WTC11 (cell line): ENCODE measurements at regions not wholly inside any gene's neighbourhood (a gene's known extent, or its start where the extent isn't known, plus 50 kb on each side); places are given as distances from the start of the nearest gene placed in this dataset.

Source experiments
- CBFB ChIP-seq: sonication (generic); formaldehyde crosslinking; IDR thresholded peaks from 2 replicates; pipeline ENCODE4 v1.8.1; 2022; ENCODE audit warnings: mild to moderate bottlenecking, low read depth, missing genetic modification reagents
- CREM ChIP-seq: sonication (generic); formaldehyde crosslinking; IDR thresholded peaks from 2 replicates; pipeline ENCODE4 v1.8.1; 2022; ENCODE audit warnings: mild to moderate bottlenecking, missing genetic modification reagents, moderate library complexity
- RORB ChIP-seq: fragments of 250-450 bp; sonication (Bioruptor Pico); IDR thresholded peaks from 2 replicates; pipeline ENCODE4 v1.9.0; 2021; ENCODE audit warnings: mild to moderate bottlenecking
- TEAD4 ChIP-seq: sonication (generic); formaldehyde crosslinking; IDR thresholded peaks from 2 replicates; pipeline ENCODE4 v1.8.0; 2022; ENCODE audit warnings: mild to moderate bottlenecking, missing genetic modification reagents
- ZNF232 ChIP-seq: sonication (generic); formaldehyde crosslinking; IDR thresholded peaks from 2 replicates; pipeline ENCODE4 v1.8.0; 2022; ENCODE audit warnings: mild to moderate bottlenecking, missing genetic modification reagents
- TF ChIP-seq, protein P1 (sequence below): fragments of 200-600 bp; IDR thresholded peaks from 2 replicates; pipeline ENCODE4 v1.8.0; 2022; ENCODE audit warnings: antibody characterized with exemption
- TF ChIP-seq, protein P2 (sequence below): sonication (generic); formaldehyde crosslinking; IDR thresholded peaks from 2 replicates; pipeline ENCODE4 v1.8.1; 2022; ENCODE audit warnings: missing genetic modification reagents, borderline replicate concordance
- TF ChIP-seq, protein P3 (sequence below): sonication (generic); formaldehyde crosslinking; IDR thresholded peaks from 2 replicates; pipeline ENCODE4 v1.8.1; 2023; ENCODE audit warnings: mild to moderate bottlenecking, missing genetic modification reagents, moderate library complexity
- TF ChIP-seq, protein P4 (sequence below): sonication (generic); formaldehyde crosslinking; IDR thresholded peaks from 2 replicates; pipeline ENCODE4 v1.8.1; 2022; ENCODE audit warnings: low read depth, mild to moderate bottlenecking, moderate library complexity, missing genetic modification reagents, borderline replicate concordance
- TF ChIP-seq, protein P5 (sequence below): sonication (generic); formaldehyde crosslinking; IDR thresholded peaks from 2 replicates; pipeline ENCODE4 v1.8.0; 2022; ENCODE audit warnings: mild to moderate bottlenecking, missing genetic modification reagents
- TF ChIP-seq, protein P6 (sequence below): sonication (generic); formaldehyde crosslinking; IDR thresholded peaks from 2 replicates; pipeline ENCODE4 v1.8.0; 2022; ENCODE audit warnings: mild to moderate bottlenecking, missing genetic modification reagents

DNA sequence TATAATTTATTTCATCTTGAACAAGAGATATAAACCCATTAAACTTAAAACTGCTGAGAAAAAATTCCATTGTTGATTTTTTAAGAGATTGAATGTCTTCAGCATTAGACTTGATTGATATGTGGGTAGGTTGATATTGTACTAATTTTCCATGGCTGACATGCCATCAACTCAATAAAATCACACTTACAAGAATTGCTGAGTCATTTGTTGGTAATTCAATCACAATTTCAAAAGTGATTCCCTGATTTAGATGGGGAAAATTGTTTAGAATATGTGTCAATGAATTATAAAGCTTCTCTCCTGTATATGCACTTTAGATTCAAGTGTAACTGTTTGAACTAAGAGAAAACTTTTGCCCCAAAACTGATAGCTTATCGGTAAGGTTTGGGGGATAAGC, 223.5 kb upstream of the NCAM2 start:
- TF ChIP-seq, protein P1, sequence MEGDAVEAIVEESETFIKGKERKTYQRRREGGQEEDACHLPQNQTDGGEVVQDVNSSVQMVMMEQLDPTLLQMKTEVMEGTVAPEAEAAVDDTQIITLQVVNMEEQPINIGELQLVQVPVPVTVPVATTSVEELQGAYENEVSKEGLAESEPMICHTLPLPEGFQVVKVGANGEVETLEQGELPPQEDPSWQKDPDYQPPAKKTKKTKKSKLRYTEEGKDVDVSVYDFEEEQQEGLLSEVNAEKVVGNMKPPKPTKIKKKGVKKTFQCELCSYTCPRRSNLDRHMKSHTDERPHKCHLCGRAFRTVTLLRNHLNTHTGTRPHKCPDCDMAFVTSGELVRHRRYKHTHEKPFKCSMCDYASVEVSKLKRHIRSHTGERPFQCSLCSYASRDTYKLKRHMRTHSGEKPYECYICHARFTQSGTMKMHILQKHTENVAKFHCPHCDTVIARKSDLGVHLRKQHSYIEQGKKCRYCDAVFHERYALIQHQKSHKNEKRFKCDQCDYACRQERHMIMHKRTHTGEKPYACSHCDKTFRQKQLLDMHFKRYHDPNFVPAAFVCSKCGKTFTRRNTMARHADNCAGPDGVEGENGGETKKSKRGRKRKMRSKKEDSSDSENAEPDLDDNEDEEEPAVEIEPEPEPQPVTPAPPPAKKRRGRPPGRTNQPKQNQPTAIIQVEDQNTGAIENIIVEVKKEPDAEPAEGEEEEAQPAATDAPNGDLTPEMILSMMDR, result no peak
- TF ChIP-seq CREM (CRISPR knock-in tag), result no peak
- TF ChIP-seq, protein P2, sequence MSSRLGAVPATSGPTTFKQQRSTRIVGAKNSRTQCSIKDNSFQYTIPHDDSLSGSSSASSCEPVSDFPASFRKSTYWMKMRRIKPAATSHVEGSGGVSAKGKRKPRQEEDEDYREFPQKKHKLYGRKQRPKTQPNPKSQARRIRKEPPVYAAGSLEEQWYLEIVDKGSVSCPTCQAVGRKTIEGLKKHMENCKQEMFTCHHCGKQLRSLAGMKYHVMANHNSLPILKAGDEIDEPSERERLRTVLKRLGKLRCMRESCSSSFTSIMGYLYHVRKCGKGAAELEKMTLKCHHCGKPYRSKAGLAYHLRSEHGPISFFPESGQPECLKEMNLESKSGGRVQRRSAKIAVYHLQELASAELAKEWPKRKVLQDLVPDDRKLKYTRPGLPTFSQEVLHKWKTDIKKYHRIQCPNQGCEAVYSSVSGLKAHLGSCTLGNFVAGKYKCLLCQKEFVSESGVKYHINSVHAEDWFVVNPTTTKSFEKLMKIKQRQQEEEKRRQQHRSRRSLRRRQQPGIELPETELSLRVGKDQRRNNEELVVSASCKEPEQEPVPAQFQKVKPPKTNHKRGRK, result no peak
- TF ChIP-seq, protein P3, sequence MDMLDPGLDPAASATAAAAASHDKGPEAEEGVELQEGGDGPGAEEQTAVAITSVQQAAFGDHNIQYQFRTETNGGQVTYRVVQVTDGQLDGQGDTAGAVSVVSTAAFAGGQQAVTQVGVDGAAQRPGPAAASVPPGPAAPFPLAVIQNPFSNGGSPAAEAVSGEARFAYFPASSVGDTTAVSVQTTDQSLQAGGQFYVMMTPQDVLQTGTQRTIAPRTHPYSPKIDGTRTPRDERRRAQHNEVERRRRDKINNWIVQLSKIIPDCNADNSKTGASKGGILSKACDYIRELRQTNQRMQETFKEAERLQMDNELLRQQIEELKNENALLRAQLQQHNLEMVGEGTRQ (CRISPR knock-in tag), result no peak
- no peak for TF ChIP-seq CBFB (CRISPR knock-in tag)
- TF ChIP-seq, protein P4, sequence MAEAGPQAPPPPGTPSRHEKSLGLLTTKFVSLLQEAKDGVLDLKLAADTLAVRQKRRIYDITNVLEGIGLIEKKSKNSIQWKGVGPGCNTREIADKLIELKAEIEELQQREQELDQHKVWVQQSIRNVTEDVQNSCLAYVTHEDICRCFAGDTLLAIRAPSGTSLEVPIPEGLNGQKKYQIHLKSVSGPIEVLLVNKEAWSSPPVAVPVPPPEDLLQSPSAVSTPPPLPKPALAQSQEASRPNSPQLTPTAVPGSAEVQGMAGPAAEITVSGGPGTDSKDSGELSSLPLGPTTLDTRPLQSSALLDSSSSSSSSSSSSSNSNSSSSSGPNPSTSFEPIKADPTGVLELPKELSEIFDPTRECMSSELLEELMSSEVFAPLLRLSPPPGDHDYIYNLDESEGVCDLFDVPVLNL, result no peak
- no peak for TF ChIP-seq TEAD4 (CRISPR knock-in tag)
- TF ChIP-seq RORB (CRISPR knock-in tag), result no peak
- TF ChIP-seq, protein P5, sequence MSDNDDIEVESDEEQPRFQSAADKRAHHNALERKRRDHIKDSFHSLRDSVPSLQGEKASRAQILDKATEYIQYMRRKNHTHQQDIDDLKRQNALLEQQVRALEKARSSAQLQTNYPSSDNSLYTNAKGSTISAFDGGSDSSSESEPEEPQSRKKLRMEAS, result no peak
- TF ChIP-seq, protein P6, sequence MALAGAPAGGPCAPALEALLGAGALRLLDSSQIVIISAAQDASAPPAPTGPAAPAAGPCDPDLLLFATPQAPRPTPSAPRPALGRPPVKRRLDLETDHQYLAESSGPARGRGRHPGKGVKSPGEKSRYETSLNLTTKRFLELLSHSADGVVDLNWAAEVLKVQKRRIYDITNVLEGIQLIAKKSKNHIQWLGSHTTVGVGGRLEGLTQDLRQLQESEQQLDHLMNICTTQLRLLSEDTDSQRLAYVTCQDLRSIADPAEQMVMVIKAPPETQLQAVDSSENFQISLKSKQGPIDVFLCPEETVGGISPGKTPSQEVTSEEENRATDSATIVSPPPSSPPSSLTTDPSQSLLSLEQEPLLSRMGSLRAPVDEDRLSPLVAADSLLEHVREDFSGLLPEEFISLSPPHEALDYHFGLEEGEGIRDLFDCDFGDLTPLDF, result no peak
- no peak for TF ChIP-seq ZNF232
